ENCODE measurements at regions not wholly inside any gene's neighbourhood (a gene's known extent, or its start where the extent isn't known, plus 50 kb on each side); places are given as distances from the start of the nearest gene placed in this dataset.

- no peak for TF ChIP-seq TAF1 (IDR thresholded peaks at IDR 0.05; ENCODE audit: borderline replicate concordance, low read depth, low read length)
- no peak for TF ChIP-seq POLR2A (IDR thresholded peaks at IDR 0.05; ENCODE audit: low read depth, low read length)
- TF ChIP-seq POLR2AphosphoS5 (IDR thresholded peaks at IDR 0.05; ENCODE audit: low read depth, low read length) = no peak
Measured at GRCh38 chr5:18171684-18172083, 537.4 kb downstream of the TAF11L14 start.

All from GM12892 (cell line).